ENCODE measurements at regions not wholly inside any gene's neighbourhood (a gene's known extent, or its start where the extent isn't known, plus 50 kb on each side); places are given as distances from the start of the nearest gene placed in this dataset.

DNA sequence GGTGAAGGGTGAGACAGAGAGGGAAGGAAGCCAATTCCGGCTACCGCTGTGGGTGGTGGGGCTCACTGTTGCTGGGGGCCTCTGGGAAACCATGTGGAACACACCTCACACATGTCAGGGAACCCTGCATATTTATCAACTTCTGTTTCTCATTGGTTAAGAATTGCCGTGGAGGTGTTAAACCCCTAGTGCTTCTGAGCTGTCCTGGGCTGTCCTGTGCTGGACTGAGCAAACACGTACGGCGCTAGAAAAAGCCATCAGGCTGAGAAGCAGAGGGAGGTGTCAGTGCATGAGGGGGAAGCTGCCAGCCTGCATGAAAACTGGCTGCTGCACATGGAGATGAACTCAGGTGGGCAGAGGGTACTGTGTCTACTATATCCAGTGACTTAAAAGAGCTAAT is 103.9 kb upstream of the JAG1 start (continued):
- TF ChIP-seq, protein P1, sequence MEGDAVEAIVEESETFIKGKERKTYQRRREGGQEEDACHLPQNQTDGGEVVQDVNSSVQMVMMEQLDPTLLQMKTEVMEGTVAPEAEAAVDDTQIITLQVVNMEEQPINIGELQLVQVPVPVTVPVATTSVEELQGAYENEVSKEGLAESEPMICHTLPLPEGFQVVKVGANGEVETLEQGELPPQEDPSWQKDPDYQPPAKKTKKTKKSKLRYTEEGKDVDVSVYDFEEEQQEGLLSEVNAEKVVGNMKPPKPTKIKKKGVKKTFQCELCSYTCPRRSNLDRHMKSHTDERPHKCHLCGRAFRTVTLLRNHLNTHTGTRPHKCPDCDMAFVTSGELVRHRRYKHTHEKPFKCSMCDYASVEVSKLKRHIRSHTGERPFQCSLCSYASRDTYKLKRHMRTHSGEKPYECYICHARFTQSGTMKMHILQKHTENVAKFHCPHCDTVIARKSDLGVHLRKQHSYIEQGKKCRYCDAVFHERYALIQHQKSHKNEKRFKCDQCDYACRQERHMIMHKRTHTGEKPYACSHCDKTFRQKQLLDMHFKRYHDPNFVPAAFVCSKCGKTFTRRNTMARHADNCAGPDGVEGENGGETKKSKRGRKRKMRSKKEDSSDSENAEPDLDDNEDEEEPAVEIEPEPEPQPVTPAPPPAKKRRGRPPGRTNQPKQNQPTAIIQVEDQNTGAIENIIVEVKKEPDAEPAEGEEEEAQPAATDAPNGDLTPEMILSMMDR (conservative IDR thresholded peaks at IDR 0.05; ENCODE audit: low read depth in 2 of 2) = no peak

DNA sequence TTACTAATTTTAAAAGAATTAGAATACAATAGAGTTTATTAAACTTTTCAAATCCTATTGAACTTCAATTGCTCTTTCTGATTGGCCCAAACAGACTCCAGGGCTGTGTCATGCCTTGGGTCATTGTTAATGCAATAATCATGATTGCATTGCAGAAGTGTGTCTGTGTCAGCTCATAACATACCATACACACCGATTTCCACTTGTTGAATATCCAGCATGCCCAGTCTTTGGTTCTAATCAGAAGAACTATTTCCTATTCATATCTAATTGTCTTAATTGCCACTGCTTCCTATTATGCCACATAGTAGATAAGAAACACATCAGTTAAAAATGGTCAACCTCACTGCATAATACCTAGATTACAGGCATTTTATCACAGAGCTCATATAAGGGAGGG is 106.1 kb upstream of the JAG1 start:
- Histone ChIP-seq H3F3A (replicated peaks; ENCODE audit: low read depth) (no peaks in the 10 kb centered on the region), H3K9me2 (ENCODE audit: insufficient read depth) (peaks cover 4% of the 10 kb centered on the region), H3K79me2 (replicated peaks; ENCODE audit: insufficient read depth) (no peaks in the 10 kb centered on the region), H2AFZ (no peak overlapping the region), H3K4me1 (ENCODE audit: insufficient read depth) (peaks cover 35% of the 10 kb centered on the region), H3K36me3 (ENCODE audit: insufficient read depth) (no peaks in the 10 kb centered on the region), H3K4me3 (no peak overlapping the region), H3K4me2 (0 out of 2 replicates have a peak overlapping the region, but pooled peaks have one; percentile 39), H3K27me3 (ENCODE audit: insufficient read depth) (no peaks in the 10 kb centered on the region), H3K27ac (ENCODE audit: low read depth) (no peak overlapping the region), H4K20me1 (replicated peaks; ENCODE audit: insufficient read depth) (no peaks in the 10 kb centered on the region)
- no peak overlapping the region for H3K4me3 Mint-ChIP-seq
- no peak overlapping the region for H3K27ac Mint-ChIP-seq
- peaks cover 40% of the 10 kb centered on the region for H3K4me1 Mint-ChIP-seq
- DNase-seq (ENCODE audit: low spot score) = no peak
- H3K36me3 Mint-ChIP-seq (ENCODE audit: low read depth) = no peaks in the 10 kb centered on the region
- H3K27me3 Mint-ChIP-seq (ENCODE audit: insufficient read depth, low read depth, poor library complexity) = peaks cover 4% of the 10 kb centered on the region
- H3K9me3 Mint-ChIP-seq = no peaks in the 10 kb centered on the region
- no peak for ATAC-seq
- TF ChIP-seq, protein P2, sequence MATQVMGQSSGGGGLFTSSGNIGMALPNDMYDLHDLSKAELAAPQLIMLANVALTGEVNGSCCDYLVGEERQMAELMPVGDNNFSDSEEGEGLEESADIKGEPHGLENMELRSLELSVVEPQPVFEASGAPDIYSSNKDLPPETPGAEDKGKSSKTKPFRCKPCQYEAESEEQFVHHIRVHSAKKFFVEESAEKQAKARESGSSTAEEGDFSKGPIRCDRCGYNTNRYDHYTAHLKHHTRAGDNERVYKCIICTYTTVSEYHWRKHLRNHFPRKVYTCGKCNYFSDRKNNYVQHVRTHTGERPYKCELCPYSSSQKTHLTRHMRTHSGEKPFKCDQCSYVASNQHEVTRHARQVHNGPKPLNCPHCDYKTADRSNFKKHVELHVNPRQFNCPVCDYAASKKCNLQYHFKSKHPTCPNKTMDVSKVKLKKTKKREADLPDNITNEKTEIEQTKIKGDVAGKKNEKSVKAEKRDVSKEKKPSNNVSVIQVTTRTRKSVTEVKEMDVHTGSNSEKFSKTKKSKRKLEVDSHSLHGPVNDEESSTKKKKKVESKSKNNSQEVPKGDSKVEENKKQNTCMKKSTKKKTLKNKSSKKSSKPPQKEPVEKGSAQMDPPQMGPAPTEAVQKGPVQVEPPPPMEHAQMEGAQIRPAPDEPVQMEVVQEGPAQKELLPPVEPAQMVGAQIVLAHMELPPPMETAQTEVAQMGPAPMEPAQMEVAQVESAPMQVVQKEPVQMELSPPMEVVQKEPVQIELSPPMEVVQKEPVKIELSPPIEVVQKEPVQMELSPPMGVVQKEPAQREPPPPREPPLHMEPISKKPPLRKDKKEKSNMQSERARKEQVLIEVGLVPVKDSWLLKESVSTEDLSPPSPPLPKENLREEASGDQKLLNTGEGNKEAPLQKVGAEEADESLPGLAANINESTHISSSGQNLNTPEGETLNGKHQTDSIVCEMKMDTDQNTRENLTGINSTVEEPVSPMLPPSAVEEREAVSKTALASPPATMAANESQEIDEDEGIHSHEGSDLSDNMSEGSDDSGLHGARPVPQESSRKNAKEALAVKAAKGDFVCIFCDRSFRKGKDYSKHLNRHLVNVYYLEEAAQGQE (IDR thresholded peaks at IDR 0.05; ENCODE audit: unreplicated experiment) = no peak
- TF ChIP-seq CREB1 (CRISPR knock-in tag; IDR thresholded peaks at IDR 0.05; ENCODE audit: low read depth) (no peak), ZNF114 (CRISPR knock-in tag; IDR thresholded peaks at IDR 0.05) (no peak), POLR2AphosphoS5 (IDR thresholded peaks at IDR 0.05; ENCODE audit: low read depth) (no peak), NANOG (IDR thresholded peaks at IDR 0.05; ENCODE audit: borderline replicate concordance) (no peak), EZH2phosphoT487 (IDR thresholded peaks at IDR 0.05; ENCODE audit: unreplicated experiment) (no peak), STAT1 (IDR thresholded peaks at IDR 0.05; ENCODE audit: unreplicated experiment) (no peak), JUNB (IDR thresholded peaks at IDR 0.05; ENCODE audit: unreplicated experiment) (no peak)
- TF ChIP-seq, protein P3, sequence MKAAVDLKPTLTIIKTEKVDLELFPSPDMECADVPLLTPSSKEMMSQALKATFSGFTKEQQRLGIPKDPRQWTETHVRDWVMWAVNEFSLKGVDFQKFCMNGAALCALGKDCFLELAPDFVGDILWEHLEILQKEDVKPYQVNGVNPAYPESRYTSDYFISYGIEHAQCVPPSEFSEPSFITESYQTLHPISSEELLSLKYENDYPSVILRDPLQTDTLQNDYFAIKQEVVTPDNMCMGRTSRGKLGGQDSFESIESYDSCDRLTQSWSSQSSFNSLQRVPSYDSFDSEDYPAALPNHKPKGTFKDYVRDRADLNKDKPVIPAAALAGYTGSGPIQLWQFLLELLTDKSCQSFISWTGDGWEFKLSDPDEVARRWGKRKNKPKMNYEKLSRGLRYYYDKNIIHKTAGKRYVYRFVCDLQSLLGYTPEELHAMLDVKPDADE (IDR thresholded peaks at IDR 0.05) = no peak
- TF ChIP-seq, protein P1 (conservative IDR thresholded peaks at IDR 0.05; ENCODE audit: low read depth in 2 of 2) = no peak
- TF ChIP-seq, protein P4, sequence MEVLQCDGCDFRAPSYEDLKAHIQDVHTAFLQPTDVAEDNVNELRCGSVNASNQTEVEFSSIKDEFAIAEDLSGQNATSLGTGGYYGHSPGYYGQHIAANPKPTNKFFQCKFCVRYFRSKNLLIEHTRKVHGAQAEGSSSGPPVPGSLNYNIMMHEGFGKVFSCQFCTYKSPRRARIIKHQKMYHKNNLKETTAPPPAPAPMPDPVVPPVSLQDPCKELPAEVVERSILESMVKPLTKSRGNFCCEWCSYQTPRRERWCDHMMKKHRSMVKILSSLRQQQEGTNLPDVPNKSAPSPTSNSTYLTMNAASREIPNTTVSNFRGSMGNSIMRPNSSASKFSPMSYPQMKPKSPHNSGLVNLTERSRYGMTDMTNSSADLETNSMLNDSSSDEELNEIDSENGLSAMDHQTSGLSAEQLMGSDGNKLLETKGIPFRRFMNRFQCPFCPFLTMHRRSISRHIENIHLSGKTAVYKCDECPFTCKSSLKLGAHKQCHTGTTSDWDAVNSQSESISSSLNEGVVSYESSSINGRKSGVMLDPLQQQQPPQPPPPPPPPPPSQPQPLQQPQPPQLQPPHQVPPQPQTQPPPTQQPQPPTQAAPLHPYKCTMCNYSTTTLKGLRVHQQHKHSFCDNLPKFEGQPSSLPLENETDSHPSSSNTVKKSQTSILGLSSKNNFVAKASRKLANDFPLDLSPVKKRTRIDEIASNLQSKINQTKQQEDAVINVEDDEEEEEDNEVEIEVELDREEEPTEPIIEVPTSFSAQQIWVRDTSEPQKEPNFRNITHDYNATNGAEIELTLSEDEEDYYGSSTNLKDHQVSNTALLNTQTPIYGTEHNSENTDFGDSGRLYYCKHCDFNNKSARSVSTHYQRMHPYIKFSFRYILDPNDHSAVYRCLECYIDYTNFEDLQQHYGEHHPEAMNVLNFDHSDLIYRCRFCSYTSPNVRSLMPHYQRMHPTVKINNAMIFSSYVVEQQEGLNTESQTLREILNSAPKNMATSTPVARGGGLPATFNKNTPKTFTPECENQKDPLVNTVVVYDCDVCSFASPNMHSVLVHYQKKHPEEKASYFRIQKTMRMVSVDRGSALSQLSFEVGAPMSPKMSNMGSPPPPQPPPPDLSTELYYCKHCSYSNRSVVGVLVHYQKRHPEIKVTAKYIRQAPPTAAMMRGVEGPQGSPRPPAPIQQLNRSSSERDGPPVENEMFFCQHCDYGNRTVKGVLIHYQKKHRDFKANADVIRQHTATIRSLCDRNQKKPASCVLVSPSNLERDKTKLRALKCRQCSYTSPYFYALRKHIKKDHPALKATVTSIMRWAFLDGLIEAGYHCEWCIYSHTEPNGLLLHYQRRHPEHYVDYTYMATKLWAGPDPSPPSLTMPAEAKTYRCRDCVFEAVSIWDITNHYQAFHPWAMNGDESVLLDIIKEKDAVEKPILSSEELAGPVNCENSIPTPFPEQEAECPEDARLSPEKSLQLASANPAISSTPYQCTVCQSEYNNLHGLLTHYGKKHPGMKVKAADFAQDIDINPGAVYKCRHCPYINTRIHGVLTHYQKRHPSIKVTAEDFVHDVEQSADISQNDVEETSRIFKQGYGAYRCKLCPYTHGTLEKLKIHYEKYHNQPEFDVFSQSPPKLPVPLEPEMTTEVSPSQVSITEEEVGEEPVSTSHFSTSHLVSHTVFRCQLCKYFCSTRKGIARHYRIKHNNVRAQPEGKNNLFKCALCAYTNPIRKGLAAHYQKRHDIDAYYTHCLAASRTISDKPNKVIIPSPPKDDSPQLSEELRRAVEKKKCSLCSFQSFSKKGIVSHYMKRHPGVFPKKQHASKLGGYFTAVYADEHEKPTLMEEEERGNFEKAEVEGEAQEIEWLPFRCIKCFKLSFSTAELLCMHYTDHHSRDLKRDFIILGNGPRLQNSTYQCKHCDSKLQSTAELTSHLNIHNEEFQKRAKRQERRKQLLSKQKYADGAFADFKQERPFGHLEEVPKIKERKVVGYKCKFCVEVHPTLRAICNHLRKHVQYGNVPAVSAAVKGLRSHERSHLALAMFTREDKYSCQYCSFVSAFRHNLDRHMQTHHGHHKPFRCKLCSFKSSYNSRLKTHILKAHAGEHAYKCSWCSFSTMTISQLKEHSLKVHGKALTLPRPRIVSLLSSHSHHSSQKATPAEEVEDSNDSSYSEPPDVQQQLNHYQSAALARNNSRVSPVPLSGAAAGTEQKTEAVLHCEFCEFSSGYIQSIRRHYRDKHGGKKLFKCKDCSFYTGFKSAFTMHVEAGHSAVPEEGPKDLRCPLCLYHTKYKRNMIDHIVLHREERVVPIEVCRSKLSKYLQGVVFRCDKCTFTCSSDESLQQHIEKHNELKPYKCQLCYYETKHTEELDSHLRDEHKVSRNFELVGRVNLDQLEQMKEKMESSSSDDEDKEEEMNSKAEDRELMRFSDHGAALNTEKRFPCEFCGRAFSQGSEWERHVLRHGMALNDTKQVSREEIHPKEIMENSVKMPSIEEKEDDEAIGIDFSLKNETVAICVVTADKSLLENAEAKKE (CRISPR knock-in tag; IDR thresholded peaks at IDR 0.05) = no peak

Data from GM23338 (cell line).